SK-N-SH treated with all-trans-retinoic acid at 6 μM for 48 hours (cell line): ENCODE measurements at regions not wholly inside any gene's neighbourhood (a gene's known extent, or its start where the extent isn't known, plus 50 kb on each side); places are given as distances from the start of the nearest gene placed in this dataset.

Experiments used
- ATAC-seq: fragments of 200-7000 bp; cut with Tn5 transposase; 3 replicates; pipeline ENCODE4 v1.9.1; 2020; ENCODE audit warnings: mild to moderate bottlenecking, moderate library complexity
- ARNTL ChIP-seq: fragments of 450-650 bp; formaldehyde crosslinking; IDR thresholded peaks from 2 replicates; pipeline ENCODE4 v1.5.0; 2020; ENCODE audit warnings: low read depth, mild to moderate bottlenecking, moderate library complexity, borderline replicate concordance
- ESRRG ChIP-seq: fragments of 250-450 bp; sonication (Bioruptor Pico); IDR thresholded peaks from 2 replicates; pipeline ENCODE4 v1.6.1; 2021; ENCODE audit warnings: mild to moderate bottlenecking
- GLIS3 ChIP-seq: fragments of 250-450 bp; sonication (Bioruptor Pico); IDR thresholded peaks from 2 replicates; pipeline ENCODE4 v1.5.0; 2020; ENCODE audit warnings: mild to moderate bottlenecking, moderate library complexity
- ISL1 ChIP-seq: fragments of 250-450 bp; sonication (Bioruptor Pico); IDR thresholded peaks from 2 replicates; pipeline ENCODE4 v2.1.2; 2022; ENCODE audit warnings: mild to moderate bottlenecking, moderate library complexity
- OSR1 ChIP-seq: fragments of 250-450 bp; sonication (Bioruptor Pico); IDR thresholded peaks from 2 replicates; pipeline ENCODE4 v1.8.0; 2022; ENCODE audit warnings: moderate library complexity, mild to moderate bottlenecking, inconsistent platforms
- PPARA ChIP-seq: fragments of 250-450 bp; sonication (Bioruptor Pico); IDR thresholded peaks from 2 replicates; pipeline ENCODE4 v1.5.0; 2020; ENCODE audit warnings: mild to moderate bottlenecking, borderline replicate concordance
- RARB ChIP-seq: fragments of 250-450 bp; sonication (Bioruptor Pico); IDR thresholded peaks from 2 replicates; pipeline ENCODE4 v1.8.0; 2021; ENCODE audit warnings: mild to moderate bottlenecking, moderate library complexity
- SNAI2 ChIP-seq: fragments of 250-450 bp; sonication (Bioruptor Pico); IDR thresholded peaks from 2 replicates; pipeline ENCODE4 v1.5.0; 2020; ENCODE audit warnings: mild to moderate bottlenecking, moderate library complexity
- TOX ChIP-seq: fragments of 250-450 bp; sonication (Bioruptor Pico); IDR thresholded peaks from 2 replicates; pipeline ENCODE4 v1.8.0; 2021; ENCODE audit warnings: mild to moderate bottlenecking, moderate library complexity, borderline replicate concordance
- ZC3H10 ChIP-seq: fragments of 250-450 bp; sonication (Bioruptor Pico); IDR thresholded peaks from 2 replicates; pipeline ENCODE4 v1.5.1; 2021; ENCODE audit warnings: mild to moderate bottlenecking, moderate library complexity
- ZFP3 ChIP-seq: fragments of 250-450 bp; sonication (Bioruptor Pico); IDR thresholded peaks from 2 replicates; pipeline ENCODE4 v1.5.0; 2020; ENCODE audit warnings: mild to moderate bottlenecking, moderate library complexity
- ZFP30 ChIP-seq: fragments of 450-650 bp; formaldehyde crosslinking; IDR thresholded peaks from 2 replicates; pipeline ENCODE4 v1.5.0; 2022; ENCODE audit warnings: mild to moderate bottlenecking, moderate library complexity
- ZNF70 ChIP-seq: fragments of 450-650 bp; formaldehyde crosslinking; IDR thresholded peaks from 2 replicates; pipeline ENCODE4 v1.5.0; 2020; ENCODE audit warnings: mild to moderate bottlenecking, moderate library complexity
- TF ChIP-seq, protein P1 (sequence below): fragments of 250-450 bp; sonication (Bioruptor Pico); IDR thresholded peaks from 2 replicates; pipeline ENCODE4 v1.5.0; 2020; ENCODE audit warnings: mild to moderate bottlenecking, moderate library complexity
- TF ChIP-seq, protein P2 (sequence below): fragments of 250-450 bp; sonication (Bioruptor Pico); IDR thresholded peaks from 2 replicates; pipeline ENCODE4 v1.8.0; 2021; ENCODE audit warnings: low read depth, mild to moderate bottlenecking, moderate library complexity, borderline replicate concordance
- TF ChIP-seq, protein P3 (sequence below): fragments of 250-450 bp; sonication (Bioruptor Pico); IDR thresholded peaks from 2 replicates; pipeline ENCODE4 v1.5.1; 2021; ENCODE audit warnings: mild to moderate bottlenecking, moderate library complexity
- TF ChIP-seq, protein P4 (sequence below): fragments of 250-450 bp; sonication (Bioruptor Pico); IDR thresholded peaks from 2 replicates; pipeline ENCODE4 v1.8.0; 2020; ENCODE audit warnings: mild to moderate bottlenecking, moderate library complexity, borderline replicate concordance
- TF ChIP-seq, protein P5 (sequence below): fragments of 250-450 bp; sonication (Bioruptor Pico); IDR thresholded peaks from 2 replicates; pipeline ENCODE4 v1.5.1; 2020; ENCODE audit warnings: low read depth, mild to moderate bottlenecking, moderate library complexity

DNA sequence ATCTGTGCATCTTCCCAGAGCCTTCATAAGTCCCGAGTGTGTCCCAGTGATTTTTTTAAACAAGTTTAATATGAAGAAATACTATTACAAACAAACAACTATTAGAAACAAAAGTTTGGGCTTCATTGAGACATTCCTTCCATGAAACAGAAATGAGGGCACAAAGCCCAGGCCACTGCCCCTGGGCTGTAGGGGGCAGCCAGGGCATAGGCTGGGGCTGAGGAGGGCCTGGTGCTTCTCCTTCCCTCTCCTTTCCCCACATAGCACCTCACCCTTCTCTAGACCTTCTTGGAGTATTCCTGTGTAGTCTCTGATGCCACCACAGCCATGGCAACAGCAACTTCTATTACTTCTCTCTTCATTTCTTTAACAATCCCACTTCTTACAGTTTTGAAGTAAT lies 348.2 kb downstream of the IRX2 start:
- TF ChIP-seq ZNF70 (CRISPR knock-in tag) (no peak), TOX (CRISPR knock-in tag) (no peak), PPARA (CRISPR knock-in tag) (no peak), SNAI2 (no peak), GLIS3 (CRISPR knock-in tag) (no peak), OSR1 (CRISPR knock-in tag) (no peak), ESRRG (CRISPR knock-in tag) (no peak), ZFP3 (CRISPR knock-in tag) (no peak), RARB (CRISPR knock-in tag) (no peak), ZC3H10 (CRISPR knock-in tag) (no peak)
- TF ChIP-seq, protein P1, sequence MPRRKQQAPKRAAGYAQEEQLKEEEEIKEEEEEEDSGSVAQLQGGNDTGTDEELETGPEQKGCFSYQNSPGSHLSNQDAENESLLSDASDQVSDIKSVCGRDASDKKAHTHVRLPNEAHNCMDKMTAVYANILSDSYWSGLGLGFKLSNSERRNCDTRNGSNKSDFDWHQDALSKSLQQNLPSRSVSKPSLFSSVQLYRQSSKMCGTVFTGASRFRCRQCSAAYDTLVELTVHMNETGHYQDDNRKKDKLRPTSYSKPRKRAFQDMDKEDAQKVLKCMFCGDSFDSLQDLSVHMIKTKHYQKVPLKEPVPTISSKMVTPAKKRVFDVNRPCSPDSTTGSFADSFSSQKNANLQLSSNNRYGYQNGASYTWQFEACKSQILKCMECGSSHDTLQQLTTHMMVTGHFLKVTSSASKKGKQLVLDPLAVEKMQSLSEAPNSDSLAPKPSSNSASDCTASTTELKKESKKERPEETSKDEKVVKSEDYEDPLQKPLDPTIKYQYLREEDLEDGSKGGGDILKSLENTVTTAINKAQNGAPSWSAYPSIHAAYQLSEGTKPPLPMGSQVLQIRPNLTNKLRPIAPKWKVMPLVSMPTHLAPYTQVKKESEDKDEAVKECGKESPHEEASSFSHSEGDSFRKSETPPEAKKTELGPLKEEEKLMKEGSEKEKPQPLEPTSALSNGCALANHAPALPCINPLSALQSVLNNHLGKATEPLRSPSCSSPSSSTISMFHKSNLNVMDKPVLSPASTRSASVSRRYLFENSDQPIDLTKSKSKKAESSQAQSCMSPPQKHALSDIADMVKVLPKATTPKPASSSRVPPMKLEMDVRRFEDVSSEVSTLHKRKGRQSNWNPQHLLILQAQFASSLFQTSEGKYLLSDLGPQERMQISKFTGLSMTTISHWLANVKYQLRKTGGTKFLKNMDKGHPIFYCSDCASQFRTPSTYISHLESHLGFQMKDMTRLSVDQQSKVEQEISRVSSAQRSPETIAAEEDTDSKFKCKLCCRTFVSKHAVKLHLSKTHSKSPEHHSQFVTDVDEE (CRISPR knock-in tag): no peak
- TF ChIP-seq, protein P2, sequence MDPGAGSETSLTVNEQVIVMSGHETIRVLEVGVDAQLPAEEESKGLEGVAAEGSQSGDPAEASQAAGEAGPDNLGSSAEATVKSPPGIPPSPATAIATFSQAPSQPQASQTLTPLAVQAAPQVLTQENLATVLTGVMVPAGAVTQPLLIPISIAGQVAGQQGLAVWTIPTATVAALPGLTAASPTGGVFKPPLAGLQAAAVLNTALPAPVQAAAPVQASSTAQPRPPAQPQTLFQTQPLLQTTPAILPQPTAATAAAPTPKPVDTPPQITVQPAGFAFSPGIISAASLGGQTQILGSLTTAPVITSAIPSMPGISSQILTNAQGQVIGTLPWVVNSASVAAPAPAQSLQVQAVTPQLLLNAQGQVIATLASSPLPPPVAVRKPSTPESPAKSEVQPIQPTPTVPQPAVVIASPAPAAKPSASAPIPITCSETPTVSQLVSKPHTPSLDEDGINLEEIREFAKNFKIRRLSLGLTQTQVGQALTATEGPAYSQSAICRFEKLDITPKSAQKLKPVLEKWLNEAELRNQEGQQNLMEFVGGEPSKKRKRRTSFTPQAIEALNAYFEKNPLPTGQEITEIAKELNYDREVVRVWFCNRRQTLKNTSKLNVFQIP (CRISPR knock-in tag): no peak
- TF ChIP-seq, protein P3, sequence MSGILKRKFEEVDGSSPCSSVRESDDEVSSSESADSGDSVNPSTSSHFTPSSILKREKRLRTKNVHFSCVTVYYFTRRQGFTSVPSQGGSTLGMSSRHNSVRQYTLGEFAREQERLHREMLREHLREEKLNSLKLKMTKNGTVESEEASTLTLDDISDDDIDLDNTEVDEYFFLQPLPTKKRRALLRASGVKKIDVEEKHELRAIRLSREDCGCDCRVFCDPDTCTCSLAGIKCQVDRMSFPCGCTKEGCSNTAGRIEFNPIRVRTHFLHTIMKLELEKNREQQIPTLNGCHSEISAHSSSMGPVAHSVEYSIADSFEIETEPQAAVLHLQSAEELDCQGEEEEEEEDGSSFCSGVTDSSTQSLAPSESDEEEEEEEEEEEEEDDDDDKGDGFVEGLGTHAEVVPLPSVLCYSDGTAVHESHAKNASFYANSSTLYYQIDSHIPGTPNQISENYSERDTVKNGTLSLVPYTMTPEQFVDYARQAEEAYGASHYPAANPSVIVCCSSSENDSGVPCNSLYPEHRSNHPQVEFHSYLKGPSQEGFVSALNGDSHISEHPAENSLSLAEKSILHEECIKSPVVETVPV: no peak
- TF ChIP-seq, protein P4, sequence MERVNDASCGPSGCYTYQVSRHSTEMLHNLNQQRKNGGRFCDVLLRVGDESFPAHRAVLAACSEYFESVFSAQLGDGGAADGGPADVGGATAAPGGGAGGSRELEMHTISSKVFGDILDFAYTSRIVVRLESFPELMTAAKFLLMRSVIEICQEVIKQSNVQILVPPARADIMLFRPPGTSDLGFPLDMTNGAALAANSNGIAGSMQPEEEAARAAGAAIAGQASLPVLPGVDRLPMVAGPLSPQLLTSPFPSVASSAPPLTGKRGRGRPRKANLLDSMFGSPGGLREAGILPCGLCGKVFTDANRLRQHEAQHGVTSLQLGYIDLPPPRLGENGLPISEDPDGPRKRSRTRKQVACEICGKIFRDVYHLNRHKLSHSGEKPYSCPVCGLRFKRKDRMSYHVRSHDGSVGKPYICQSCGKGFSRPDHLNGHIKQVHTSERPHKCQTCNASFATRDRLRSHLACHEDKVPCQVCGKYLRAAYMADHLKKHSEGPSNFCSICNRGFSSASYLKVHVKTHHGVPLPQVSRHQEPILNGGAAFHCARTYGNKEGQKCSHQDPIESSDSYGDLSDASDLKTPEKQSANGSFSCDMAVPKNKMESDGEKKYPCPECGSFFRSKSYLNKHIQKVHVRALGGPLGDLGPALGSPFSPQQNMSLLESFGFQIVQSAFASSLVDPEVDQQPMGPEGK: no peak
- no peak for ATAC-seq

DNA sequence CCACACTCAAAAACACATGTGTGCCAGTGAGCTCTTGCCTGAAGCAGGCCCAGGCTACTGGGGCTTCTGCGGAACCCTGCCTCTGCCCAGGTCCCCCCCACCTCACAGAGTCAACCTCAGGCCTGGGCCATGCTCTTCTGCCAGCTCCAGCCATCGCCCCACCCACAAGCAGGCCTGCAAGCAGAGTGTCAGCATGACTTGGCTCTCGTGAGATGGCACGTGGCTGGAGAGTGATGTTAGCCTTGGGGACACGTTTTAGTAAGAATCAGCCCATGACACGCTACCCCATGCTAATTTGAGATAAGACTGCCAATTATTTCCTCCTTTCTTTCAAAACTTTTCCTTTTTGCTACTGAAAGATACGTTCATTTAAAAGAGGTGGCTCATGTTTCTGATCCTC lies 351.7 kb downstream of the IRX2 start:
- ATAC-seq: no peak
- TF ChIP-seq SNAI2 (no peak), ZC3H10 (CRISPR knock-in tag) (no peak), ZNF70 (CRISPR knock-in tag) (no peak), ZFP30 (CRISPR knock-in tag) (no peak), ARNTL (CRISPR knock-in tag) (no peak), ISL1 (no peak)
- TF ChIP-seq, protein P4: no peak
- TF ChIP-seq, protein P5, sequence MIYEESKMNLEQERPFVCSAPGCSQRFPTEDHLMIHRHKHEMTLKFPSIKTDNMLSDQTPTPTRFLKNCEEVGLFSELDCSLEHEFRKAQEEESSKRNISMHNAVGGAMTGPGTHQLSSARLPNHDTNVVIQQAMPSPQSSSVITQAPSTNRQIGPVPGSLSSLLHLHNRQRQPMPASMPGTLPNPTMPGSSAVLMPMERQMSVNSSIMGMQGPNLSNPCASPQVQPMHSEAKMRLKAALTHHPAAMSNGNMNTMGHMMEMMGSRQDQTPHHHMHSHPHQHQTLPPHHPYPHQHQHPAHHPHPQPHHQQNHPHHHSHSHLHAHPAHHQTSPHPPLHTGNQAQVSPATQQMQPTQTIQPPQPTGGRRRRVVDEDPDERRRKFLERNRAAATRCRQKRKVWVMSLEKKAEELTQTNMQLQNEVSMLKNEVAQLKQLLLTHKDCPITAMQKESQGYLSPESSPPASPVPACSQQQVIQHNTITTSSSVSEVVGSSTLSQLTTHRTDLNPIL (CRISPR knock-in tag): no peak
- TF ChIP-seq, protein P3: no peak
